HG03175 (cell line): ENCODE measurements at regions not wholly inside any gene's neighbourhood (a gene's known extent, or its start where the extent isn't known, plus 50 kb on each side); places are given as distances from the start of the nearest gene placed in this dataset.
A peak's percentile ranks its signal among the peaks of the same experiment; 100 is the strongest.
"Not testable (repeated sequence)": the region's sequence is repeated elsewhere in the genome, so short reads cannot be mapped to it uniquely, and the experiment has no call there.

Experiments
- ATAC-seq: cut with Tn5 transposase; IDR thresholded peaks from one replicate; pipeline ENCODE4 v1.9.1; 2021; ENCODE audit warnings: mild to moderate bottlenecking, moderate library complexity; ENCODE audit not compliant: unreplicated experiment

- ATAC-seq = not testable (repeated sequence)
Measured at GRCh38 chr7:142575351-142575750, 173.9 kb upstream of the PRSS1 start.

- no peak for ATAC-seq
Measured at GRCh38 chr7:142571581-142571980, 177.7 kb upstream of the PRSS1 start.

GRCh38 chr7:142569851-142570250 is 179.4 kb upstream of the PRSS1 start:
- ATAC-seq = no peak

GRCh38 chr7:142568435-142569097 is 180.7 kb upstream of the PRSS1 start:
- ATAC-seq = no peak

GRCh38 chr7:142567201-142568075 is 181.8 kb upstream of the PRSS1 start:
- ATAC-seq = no peak

GRCh38 chr7:142566271-142566670 is 183.0 kb upstream of the PRSS1 start:
- ATAC-seq = no peak

- not testable (repeated sequence) for ATAC-seq
Measured at GRCh38 chr7:142564125-142564524, 185.1 kb upstream of the PRSS1 start.

GRCh38 chr7:142563470-142563869 is 185.8 kb upstream of the PRSS1 start:
- no peak for ATAC-seq

GRCh38 chr7:142562688-142563087 is 186.6 kb upstream of the PRSS1 start:
- ATAC-seq = no peak

- not testable (repeated sequence) for ATAC-seq
Measured at GRCh38 chr7:142561396-142561795, 187.9 kb upstream of the PRSS1 start.

GRCh38 chr7:142560770-142561169 is 188.5 kb upstream of the PRSS1 start:
- not testable (repeated sequence) for ATAC-seq

- no peak for ATAC-seq
Measured at GRCh38 chr7:142560166-142560565, 189.1 kb upstream of the PRSS1 start.

- ATAC-seq = peak; percentile 90
Measured at GRCh38 chr7:142557971-142558582, 191.2 kb upstream of the PRSS1 start.

GRCh38 chr7:142556740-142557139 is 192.5 kb upstream of the PRSS1 start:
- ATAC-seq = no peak

GRCh38 chr7:142554560-142555532 is 194.4 kb upstream of the PRSS1 start:
- ATAC-seq = no peak

- no peak for ATAC-seq
Measured at GRCh38 chr7:142553216-142553615, 196.1 kb upstream of the PRSS1 start.

- ATAC-seq = no peak
Measured at GRCh38 chr7:142548978-142549377, 200.3 kb upstream of the PRSS1 start.

GRCh38 chr7:142546452-142546851 is 202.8 kb upstream of the PRSS1 start:
- ATAC-seq = no peak

GRCh38 chr7:142542942-142543341 is 206.3 kb upstream of the PRSS1 start:
- ATAC-seq = no peak

- no peak for ATAC-seq
Measured at GRCh38 chr7:142542105-142542504, 207.2 kb upstream of the PRSS1 start.

GRCh38 chr7:142540371-142540770 is 208.9 kb upstream of the PRSS1 start:
- ATAC-seq = no peak
